ENCODE measurements at regions not wholly inside any gene's neighbourhood (a gene's known extent, or its start where the extent isn't known, plus 50 kb on each side); places are given as distances from the start of the nearest gene placed in this dataset.

DNA sequence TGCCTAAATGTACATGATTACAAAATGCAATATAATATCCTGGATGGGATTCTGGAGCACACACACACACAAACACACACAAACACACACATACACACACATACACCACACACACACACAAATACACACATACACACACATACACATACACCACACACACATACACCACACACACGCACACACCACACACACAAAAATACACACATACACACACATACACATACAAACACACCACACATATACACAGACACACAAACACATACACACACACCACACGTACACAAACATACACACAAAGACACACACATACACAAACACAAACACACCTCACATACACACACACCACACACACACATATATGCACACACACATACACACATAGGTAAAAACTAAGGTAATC lies 134.6 kb upstream of the SYNDIG1 start:
- no peak for DNase-seq (ENCODE audit: low read depth)

DNA sequence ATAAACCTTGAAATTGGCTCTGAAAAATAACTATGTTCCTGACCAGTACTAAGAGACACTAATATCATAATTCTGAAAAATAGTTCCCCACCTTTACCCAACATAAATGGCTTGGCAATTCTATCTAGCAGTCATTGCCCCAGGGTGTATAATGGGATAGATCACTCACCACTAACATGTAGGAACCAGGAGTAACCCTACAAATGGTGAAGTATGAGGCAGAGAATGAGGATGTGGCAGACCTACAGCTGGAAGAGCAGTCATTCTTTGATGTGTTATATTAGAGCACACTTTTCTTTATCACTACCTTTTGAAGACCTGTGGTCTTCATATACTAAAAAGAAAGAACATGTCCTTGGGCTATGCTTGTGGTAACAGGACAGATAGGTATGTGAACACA lies 136.5 kb upstream of the SYNDIG1 start:
- no peak for DNase-seq (ENCODE audit: low read depth)

DNA sequence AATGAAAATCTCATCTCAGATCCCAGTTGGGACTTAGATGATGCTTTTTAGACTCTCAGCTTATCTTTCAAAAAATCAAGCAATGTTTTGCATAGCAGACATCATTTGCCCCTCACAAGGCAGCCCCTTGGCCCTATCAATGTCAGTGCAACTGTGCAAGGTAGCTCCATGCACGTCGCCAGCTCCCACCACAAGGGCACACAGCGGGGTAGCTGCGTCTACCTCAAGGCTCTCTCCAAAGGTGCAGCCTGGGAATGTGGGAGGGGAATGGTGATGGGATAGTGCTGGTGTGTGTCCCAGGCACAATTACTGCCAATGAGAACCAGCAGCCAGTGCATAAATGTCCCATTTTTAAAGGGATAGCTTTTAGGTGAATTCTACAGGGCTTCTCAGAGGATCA lies 137.5 kb upstream of the SYNDIG1 start:
- DNase-seq (ENCODE audit: low read depth): no peak

DNA sequence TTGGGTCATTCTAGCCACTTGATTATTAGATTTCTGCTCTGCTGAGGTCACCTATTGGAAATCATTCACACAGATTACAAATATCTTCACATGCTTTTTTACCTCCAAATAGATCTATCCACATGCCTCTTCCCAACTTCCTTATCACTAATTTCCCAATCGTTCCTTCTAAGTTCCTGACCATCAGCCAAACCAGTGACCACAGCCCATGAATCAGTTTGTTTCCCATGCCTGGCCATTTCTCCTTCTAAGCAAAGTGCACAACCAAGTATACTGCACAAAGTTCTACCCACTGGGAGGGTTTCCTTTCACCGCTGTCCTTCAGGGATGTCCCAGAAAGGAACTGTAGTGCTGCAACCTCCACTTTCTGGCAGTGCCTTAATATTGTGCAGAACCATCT lies 140.5 kb upstream of the SYNDIG1 start:
- DNase-seq (ENCODE audit: low read depth): no peak

DNA sequence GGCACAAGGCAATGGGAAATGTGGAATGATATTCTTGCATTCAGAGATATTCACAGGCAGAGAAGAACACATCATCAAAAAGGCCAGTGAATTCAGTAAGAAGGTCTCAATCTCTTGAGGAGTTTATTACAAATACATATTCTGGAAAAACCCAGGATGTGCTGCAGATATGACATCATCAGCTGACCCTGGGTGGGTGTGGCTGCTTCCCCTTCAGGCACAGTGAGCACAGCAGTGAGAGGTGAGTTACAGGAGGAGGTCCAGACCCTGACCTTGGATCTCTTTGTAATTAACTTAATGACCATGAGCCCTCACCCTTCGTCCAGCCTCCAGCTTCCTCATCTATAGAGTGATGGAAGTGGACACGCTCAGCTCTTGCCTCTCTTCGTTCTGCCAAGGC lies 147.5 kb upstream of the SYNDIG1 start:
- no peak for DNase-seq (ENCODE audit: low read depth)

DNA sequence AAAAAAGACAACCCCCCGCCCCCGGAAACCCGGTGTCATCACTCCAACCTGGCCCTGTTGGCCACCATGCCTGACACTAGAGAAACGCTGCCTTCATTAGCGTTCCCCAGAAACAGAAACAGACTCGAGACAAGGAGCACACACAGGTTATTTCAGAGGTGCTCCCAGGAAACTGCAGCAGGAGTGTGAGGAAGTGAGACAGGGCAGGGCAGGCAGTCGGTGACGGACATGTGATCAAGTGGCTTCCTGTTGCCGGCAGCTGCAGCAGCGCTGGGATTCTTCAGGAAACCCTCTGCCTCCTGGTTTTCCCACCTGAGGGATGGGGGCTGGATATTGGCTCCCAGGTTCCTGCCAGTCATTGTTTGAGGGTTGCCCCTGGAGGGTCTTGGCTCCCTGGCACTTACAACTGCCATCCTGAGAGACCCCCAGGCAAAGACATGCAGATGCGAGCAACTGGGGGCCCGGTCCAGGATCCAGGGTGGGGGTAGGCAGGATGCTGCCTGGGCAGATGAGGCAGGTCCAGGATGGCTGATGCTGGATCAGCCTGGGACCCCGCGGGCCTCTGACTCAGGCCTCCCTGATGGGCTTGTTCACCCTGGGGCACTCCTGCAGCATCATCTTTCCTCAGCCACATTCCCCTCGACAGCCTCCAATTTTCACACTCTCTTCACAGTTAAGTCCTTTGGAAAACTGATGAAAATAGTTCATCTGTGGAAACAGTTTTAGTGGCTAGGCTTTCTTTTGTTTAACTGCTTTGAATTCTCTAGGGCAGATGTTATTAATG lies 150.7 kb upstream of the SYNDIG1 start:
- DNase-seq (ENCODE audit: low read depth): no peak

DNA sequence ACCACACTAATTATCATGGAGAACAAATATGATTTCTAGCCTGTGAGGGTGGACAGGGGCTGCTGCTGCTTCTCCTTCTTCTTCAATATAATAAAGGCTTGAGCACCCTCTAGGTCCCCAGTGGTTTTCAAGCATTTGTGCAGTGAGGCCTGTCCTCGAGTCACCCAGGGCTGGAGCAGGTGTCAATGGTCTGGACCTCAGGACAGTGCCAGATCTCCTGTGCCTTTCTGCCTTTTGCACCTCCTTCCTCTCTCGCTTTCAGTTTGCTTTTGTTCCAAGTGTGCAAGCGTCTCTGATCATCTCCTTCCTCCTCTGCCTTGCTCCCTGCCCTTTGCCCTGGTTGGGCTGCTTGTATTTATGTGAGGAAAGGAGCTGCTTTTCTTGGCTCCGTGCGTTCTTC lies 152.2 kb upstream of the SYNDIG1 start:
- no peak for DNase-seq (ENCODE audit: low read depth)

DNA sequence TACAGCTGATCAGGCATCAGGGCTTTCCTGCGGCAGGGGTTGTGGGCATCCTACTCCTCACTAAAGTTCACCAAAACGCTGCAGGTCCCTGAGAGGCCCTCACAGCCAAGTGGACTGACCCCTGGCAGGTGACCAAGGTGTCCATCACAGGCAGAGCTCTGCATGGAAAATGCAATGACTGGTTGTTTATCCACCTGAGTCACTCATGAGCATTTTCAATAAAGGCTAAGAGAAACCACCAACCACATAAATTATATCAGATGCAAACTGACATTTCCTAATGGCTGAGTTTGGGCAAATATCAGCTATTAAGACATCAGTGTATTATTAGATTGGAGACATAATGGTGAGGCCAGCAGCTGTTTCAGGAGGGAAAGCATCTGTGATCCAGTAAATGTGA lies 152.7 kb upstream of the SYNDIG1 start:
- no peak for DNase-seq (ENCODE audit: low read depth)

DNA sequence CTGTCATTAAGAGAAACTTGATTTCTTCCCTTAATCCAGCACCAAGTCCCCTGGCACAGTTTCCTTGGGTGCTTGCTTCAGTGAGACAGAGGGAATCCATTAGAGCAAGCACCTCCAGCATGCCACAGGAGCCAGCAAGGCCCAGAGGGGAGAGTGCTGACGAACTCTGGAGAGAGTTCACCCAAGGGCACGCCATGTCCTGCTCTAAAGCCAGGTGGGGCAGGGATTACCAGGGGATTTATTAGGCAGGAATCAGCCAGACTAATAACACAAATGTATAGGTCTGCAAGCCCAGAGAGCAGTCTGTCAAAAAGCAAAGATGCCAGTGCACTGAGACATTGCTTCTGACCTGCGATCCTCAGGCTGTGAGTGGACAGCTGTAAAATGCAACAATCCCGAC lies 155.4 kb upstream of the SYNDIG1 start:
- no peak for DNase-seq (ENCODE audit: low read depth)

DNA sequence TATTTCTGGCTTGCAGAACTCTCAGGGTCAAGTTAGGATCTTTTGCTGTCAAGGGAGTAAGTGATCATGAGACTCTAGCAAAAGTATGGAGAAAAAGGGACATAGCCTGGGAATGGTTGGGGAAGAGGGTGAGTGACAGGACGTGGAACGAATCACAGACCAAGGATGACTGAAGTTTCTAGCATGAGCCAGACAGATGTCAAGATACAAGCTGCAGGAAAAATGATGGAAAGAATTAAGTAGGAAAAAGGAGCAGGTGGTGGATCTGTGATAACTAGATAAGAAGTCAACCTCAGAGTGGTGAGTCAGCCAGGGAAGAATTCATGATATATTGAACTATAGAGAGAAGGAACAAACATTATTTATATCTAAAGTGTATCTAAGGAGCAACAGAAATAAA lies 159.8 kb upstream of the SYNDIG1 start:
- DNase-seq (ENCODE audit: low read depth): no peak

DNA sequence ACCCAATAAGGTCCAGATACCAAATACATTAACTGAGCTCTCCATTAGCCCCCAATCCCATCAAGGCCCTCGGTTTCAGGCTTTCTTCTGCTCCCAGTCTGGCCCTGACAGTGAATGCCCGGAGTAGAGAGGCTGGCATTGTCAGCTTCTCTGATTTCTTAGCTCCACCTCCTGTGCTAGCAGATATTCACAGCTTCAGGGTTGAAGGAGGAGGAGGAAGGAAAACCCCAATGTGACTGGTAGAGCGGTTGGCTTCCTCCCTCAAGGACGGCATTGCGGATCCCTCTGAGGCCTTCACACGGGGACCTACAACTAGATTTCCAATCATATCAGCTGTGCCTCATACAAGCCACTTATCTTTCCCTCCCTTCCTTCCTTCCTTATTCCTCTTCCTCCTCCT lies 164.1 kb upstream of the SYNDIG1 start:
- no peak for DNase-seq (ENCODE audit: low read depth)

DNA sequence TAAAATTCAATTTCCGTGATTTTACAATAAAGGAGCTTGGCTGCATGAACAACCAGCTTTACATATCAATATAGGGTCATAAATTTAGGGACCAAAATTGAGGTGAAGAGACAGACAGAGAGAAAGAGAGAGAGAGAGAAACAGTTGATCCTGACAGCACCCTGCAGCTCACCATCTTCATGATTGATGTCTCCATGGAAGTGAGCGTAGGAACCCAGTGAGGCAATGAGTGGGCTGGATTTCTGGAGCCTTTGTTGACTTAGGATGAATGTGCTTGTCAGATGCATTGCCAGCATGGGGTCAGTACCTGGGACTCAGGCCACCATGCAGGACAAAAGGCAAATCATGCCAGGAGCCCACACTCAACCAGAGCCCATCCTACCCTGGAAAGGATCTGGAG lies 165.1 kb upstream of the SYNDIG1 start:
- DNase-seq (ENCODE audit: low read depth): no peak

DNA sequence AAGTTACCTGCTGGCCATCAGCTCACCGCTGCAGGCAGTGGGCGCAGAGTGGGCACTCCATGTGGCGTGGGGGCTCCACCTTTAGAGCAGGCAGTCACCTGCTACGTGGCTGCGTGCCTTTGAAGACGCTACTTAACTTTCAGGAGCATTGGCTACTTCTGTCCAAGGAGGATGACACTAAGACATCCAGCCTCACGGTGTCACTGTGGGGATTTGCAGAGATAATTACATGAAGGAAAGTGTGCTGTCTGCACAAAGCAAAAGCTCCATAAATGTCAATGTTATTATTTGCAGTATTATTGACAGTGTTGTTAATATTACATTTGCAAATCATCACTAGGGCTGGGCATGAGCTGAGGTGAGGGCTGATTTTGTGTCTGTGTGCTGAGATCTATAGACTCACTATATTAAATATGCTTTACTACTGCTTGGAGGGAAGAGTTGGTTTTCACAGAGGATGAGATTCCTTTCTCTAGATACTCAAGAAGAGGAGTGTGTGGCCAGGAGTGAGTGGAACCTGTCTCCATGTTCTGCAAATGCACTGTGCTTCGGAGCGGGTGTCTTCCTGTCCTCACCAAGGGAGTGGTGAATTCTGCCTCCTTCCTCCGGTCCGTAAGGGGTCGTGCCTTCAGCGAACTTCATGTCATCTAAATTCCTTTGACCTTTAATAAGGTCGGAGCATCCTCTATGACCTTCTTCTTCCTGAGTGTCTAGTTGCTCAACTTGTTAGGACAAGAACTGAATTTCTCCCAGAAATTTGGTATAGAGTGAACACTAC lies 165.8 kb upstream of the SYNDIG1 start:
- DNase-seq (ENCODE audit: low read depth): no peak

DNA sequence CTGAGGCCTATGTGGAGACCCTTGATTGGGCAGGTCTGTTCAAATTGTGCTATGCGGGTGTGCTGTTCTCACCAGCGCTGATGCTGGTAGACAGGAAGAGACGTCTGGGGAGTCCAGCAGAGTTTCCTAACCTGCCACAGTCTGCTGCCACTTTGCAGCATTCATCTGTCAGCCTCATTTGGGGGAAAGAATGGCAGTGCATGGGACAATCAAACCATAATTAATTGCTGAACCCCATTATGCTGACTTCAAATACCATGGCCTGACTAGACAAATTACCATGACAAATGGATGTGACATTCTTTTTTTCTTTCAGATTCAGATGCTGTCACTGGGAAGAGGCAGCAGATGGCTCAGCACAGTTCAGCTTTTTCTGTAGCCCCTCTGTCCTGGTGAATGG lies 171.4 kb upstream of the SYNDIG1 start:
- no peak for DNase-seq (ENCODE audit: low read depth)

DNA sequence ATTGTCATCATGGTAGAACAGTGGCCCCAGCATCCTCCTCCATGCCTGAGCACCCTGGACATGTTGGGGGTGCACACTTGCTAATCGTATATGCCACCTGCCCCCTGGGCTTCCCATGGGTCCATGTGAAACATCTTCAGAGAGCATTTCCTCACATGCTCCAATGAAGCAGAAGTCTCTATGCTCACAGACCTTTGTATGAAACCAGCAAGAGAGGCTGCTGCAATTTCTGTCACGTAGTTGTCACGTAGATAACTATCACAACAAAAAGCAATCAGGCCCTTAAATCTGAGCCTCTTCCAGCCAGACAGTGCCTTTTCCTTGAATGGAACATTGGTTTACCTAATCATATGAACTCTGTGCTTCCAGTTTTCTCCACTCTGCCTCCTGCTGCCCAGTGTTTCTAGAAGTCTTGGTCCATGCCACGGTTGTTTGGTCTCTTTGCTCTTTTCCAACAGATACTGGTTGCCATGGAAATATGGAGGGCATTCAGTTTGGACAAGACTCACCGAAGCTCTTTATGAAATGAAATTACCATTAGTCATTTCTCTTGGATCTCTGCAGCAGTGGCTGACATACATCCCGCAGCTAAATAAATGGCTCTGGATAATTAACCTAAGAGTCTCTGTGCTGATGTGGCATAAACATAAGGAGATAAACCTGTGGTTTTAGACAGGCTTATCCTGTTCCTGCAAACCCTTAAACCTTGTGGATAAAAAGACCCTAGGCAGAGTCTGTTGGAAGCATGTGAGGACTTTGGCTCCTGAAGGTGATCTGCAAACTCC lies 172.8 kb upstream of the SYNDIG1 start:
- DNase-seq (ENCODE audit: low read depth): no peak

DNA sequence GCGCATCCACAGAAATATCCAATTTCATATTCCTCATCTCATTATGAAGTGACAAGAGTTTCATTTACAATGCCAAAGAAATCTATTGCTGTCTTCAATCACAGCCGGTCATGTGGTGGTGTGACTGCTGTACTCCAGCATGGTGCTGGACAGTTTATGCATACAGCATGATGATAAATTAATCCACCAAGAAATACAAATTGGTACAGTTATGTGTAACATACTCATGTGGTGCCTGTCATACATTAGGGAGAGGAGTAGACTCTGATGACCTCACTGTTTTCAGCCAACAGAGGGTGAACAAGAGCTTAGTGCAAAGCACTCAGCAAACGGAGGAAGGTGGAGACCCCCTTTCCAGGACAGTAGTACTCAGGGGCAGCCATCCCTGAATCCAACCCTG lies 178.4 kb upstream of the SYNDIG1 start:
- DNase-seq (ENCODE audit: low read depth): no peak

DNA sequence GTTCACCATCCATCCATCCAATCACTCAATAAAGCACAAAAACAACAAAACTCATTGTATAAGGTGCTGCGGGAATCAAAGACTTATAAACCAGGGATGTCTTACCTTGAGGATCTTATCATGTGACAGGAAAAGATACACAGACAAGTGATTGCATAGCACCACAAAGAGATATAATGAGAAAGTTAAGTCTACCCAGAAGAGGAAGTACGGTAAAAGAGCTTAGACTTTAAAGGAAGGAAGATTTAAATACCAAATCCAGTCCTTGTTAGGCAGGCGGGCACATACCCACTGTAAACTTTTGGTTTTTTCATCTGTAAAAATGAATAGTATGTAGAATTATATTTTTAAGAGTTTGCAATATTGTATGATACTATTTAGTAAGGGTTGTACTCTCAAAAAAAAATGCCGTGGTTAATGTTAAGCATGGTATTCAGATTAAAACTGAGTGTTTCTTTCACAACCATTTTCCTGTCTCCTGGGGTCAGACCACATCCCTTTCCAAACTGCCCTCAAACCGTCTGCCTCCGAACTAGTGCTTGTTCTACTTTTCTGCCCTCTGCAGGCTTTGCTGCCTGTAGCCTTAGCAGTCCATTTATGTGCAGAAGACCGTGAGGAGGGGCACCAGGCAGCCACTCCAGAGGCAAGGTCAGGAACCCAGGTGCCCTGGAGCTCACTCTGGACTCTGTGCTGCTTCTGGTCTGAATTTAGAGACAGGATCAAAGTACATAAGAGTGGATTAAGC lies 179.5 kb upstream of the SYNDIG1 start:
- no peak for DNase-seq (ENCODE audit: low read depth)

DNA sequence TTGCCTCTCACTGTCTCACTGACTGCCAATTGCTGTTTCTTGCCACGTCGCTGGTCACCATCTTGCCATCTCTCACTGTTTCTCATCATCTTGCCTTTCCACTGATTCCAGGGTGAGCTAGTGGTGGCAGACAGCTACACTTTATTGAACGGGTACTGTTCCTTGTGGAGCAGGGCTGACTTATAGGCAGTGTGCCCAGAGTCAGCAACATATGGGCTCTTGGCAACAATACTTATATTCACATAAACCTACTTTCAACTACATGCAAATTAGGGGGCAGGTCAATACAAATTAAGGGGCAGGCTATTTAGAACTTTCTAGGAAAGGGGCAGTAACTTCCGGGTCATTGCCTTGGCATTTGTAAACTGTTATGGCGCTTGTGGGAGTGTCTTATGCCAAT lies 186.2 kb upstream of the SYNDIG1 start:
- DNase-seq (ENCODE audit: low read depth): no peak

DNA sequence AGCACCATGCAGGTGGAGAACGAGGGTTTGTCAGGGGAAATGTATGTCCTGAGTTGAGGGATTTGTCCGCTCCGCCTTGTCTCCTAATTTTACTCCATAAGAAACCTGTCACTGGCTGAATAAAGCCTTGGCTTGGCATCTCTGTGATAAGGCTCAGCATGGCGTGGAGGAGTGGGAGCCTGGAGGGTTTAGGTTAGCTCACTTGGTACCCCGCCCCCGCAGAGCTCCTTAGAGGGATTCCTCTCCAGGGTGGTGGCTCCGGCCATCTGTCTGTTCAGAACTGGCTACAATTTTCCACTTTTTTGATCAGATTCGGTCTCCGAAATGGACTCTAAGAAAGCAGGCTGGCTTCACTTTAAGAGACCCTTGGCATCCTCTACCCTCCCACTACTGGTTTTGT lies 192.2 kb upstream of the SYNDIG1 start:
- no peak for DNase-seq (ENCODE audit: low read depth)

DNA sequence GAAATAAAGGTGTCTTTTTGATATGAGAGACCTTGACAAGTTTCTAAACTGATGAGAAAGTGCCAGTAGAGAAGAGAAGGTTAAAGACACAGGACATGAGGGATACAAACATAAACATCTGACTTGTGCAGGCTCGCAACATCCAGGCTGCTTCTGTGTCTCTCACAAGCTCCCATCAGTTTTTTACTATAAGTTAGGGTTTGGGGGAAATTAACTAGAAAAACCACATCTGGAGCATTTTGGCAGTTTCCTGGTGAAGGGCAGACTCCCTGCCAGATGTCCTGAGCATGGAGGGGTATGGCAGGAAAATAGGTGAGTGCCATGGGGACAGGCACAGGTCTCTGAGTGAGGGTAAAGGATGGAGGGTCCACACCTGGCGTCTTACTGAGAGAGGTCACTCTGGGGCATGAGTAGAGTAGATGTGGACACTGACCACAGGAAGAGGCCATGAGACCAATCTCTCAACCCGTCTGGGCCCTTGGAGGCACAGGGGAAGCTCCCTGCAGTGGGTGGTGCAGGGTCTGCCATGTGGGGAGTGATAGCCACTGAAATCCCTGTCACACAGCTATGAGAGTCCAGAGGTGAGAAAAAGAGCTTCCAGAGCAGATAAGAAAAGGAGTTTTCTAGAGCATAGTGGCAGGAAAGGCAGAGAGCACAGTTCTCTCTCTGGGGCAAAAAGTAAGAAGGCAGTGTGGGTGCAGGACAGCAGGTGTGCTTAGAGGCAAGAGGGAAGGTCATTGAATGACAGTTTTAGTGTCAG lies 193.3 kb upstream of the SYNDIG1 start:
- DNase-seq (ENCODE audit: low read depth): no peak

DNA sequence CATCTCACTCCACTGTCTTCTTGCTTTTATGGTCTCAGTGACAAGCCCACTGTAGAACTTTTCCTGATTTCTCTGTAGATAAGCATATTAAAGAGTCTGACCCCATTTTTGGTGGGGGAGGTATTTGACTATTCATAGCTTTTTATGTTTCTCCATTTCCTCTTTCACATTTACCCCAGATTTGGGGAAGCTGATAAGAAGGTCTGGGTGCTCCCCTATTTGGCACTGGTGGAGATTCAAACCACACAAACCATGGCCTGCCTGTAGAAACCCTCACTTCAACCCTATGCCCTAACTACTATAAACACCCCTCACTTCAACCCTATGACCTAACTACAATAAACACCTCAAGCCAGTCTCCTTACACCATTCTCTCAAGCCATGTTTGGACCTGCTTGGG lies 196.2 kb upstream of the SYNDIG1 start:
- no peak for DNase-seq (ENCODE audit: low read depth)

DNA sequence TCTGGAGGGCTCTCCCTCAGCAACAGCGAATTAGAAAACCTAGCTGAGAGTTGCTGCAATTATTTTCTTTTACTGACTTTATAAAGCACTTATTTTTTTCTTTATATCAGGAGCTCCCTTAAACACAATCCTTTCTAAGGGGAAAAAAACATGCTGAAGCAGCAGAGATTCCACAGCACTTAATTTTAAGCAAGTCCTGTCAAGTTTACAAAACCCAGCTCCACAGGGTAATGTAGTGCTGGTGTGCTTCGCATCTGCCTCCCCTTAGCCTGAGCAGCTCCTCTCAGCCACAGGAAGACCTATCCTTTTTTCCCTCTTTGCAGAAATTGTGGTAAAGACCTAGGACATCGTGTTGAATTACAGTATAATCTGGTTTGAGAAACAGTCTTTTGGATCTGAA lies 208.1 kb upstream of the SYNDIG1 start:
- DNase-seq (ENCODE audit: low read depth): no peak

All from CMK (cell line).